Neural cell (in vitro differentiated cells): ENCODE measurements at regions not wholly inside any gene's neighbourhood (a gene's known extent, or its start where the extent isn't known, plus 50 kb on each side); places are given as distances from the start of the nearest gene placed in this dataset.

ENCODE experiments used
- H2AFZ ChIP-seq: fragments of 200-600, 300-800 bp; sonication (generic), shearing (Covaris generic); 2 replicates; pipeline ENCODE4 v1.6.0; 2014; ENCODE audit warnings: low read depth, mild to moderate bottlenecking, antibody characterized with exemption, low read length, moderate library complexity
- H3F3A ChIP-seq: fragments of 200-600 bp; shearing (Covaris generic); 2 replicates; pipeline ENCODE4 v1.6.1; 2016; ENCODE audit warnings: mild to moderate bottlenecking, moderate library complexity, mixed read lengths, antibody characterized with exemption, low read length; ENCODE audit not compliant: insufficient read depth, poor library complexity, severe bottlenecking
- H3K27ac ChIP-seq: fragments of 200-600, 300-800 bp; sonication (generic), shearing (Covaris generic); 2 replicates; pipeline ENCODE4 v1.5.1; 2014; ENCODE audit warnings: mild to moderate bottlenecking, low read length, moderate library complexity
- H3K27me3 ChIP-seq: fragments of 300-800, 200-600 bp; sonication (generic), shearing (Covaris generic); 2 replicates; pipeline ENCODE4 v1.6.0; 2014; ENCODE audit warnings: mild to moderate bottlenecking, low read depth, low read length, moderate library complexity; ENCODE audit not compliant: insufficient read depth
- H3K36me3 ChIP-seq: fragments of 300-800, 200-600 bp; sonication (generic), shearing (Covaris generic); 2 replicates; pipeline ENCODE4 v1.5.1; 2014; ENCODE audit warnings: mild to moderate bottlenecking, antibody characterized with exemption, low read length, moderate library complexity; ENCODE audit not compliant: insufficient read depth
- H3K4me2 ChIP-seq: fragments of 300-800, 200-600 bp; sonication (generic), shearing (Covaris generic); 2 replicates; pipeline ENCODE4 v1.6.0; 2014; ENCODE audit warnings: mild to moderate bottlenecking, low read length
- H3K4me3 ChIP-seq: fragments of 300-800, 200-600 bp; sonication (generic), shearing (Covaris generic); 2 replicates; pipeline ENCODE4 v1.5.1; 2014; ENCODE audit warnings: mild to moderate bottlenecking, low read length, moderate library complexity
- H3K79me2 ChIP-seq: fragments of 200-600 bp; shearing (Covaris generic); replicated peaks from 2 replicates; pipeline ENCODE4 v1.6.0; 2014; ENCODE audit warnings: mild to moderate bottlenecking, low read length, moderate library complexity; ENCODE audit not compliant: insufficient read depth
- H3K9ac ChIP-seq: fragments of 300-800, 200-600 bp; sonication (generic), shearing (Covaris generic); 2 replicates; pipeline ENCODE4 v1.6.1; 2016; ENCODE audit warnings: mild to moderate bottlenecking, low read length, mixed read lengths
- H3K9me2 ChIP-seq: fragments of 200-600 bp; shearing (Covaris generic); 2 replicates; pipeline ENCODE4 v1.6.1; 2016; ENCODE audit warnings: mild to moderate bottlenecking, low read length, mixed read lengths; ENCODE audit not compliant: insufficient read depth
- H3K9me3 ChIP-seq: fragments of 200-600, 300-800 bp; sonication (generic), shearing (Covaris generic); 2 replicates; pipeline ENCODE4 v1.6.1; 2016; ENCODE audit warnings: mild to moderate bottlenecking, mixed run types, low read length, moderate library complexity, mixed read lengths
- H4K20me1 ChIP-seq: fragments of 200-600 bp; shearing (Covaris generic); 2 replicates; pipeline ENCODE4 v1.6.1; 2016; ENCODE audit warnings: mild to moderate bottlenecking, mixed run types; ENCODE audit not compliant: insufficient read depth
- CTCF ChIP-seq: fragments of 450-650 bp; IDR thresholded peaks from 2 replicates; pipeline ENCODE4 v1.5.1; 2014; ENCODE audit warnings: antibody characterized with exemption, mild to moderate bottlenecking, moderate library complexity; ENCODE audit not compliant: poor library complexity, severe bottlenecking
- EP300 ChIP-seq: fragments of 450-650 bp; conservative IDR thresholded peaks from 2 replicates; pipeline ENCODE4 v1.6.1; 2014; ENCODE audit warnings: antibody characterized with exemption, mild to moderate bottlenecking, moderate library complexity; ENCODE audit not compliant: poor library complexity, severe bottlenecking
- EZH2 ChIP-seq: fragments of 200-600, 300-800 bp; shearing (Covaris generic), sonication (generic); IDR thresholded peaks from 2 replicates; pipeline ENCODE4 v1.6.1; 2014; ENCODE audit warnings: antibody characterized with exemption, low read length, borderline replicate concordance, mild to moderate bottlenecking; ENCODE audit not compliant: insufficient read depth, poor library complexity, severe bottlenecking
- MXI1 ChIP-seq: fragments of 450-650 bp; conservative IDR thresholded peaks from 2 replicates; pipeline ENCODE4 v1.6.1; 2014; ENCODE audit warnings: antibody characterized with exemption, mild to moderate bottlenecking; ENCODE audit not compliant: poor library complexity, severe bottlenecking
- POLR2AphosphoS5 ChIP-seq: IDR thresholded peaks from 2 replicates; pipeline ENCODE4 v1.6.1; 2012
- RAD21 ChIP-seq: fragments of 450-650 bp; conservative IDR thresholded peaks from 2 replicates; pipeline ENCODE4 v1.6.1; 2014; ENCODE audit warnings: antibody characterized with exemption, mild to moderate bottlenecking, moderate library complexity
- REST ChIP-seq: IDR thresholded peaks from 2 replicates; pipeline ENCODE4 v1.6.1; 2012; ENCODE audit warnings: borderline replicate concordance
- SMC3 ChIP-seq: fragments of 450-650 bp; conservative IDR thresholded peaks from 2 replicates; pipeline ENCODE4 v1.6.1; 2014; ENCODE audit warnings: antibody characterized with exemption, mild to moderate bottlenecking, moderate library complexity; ENCODE audit not compliant: poor library complexity
- TAF1 ChIP-seq: IDR thresholded peaks from 2 replicates; pipeline ENCODE4 v1.6.1; 2012; ENCODE audit warnings: low read depth

GRCh38 chr16:73853968-73854367, 442.6 kb upstream of the PSMD7 start:
- H3K4me3 ChIP-seq: no peak overlapping the region
- TF ChIP-seq RAD21: no peak
- TF ChIP-seq REST: no peak
- TF ChIP-seq SMC3: no peak
- no peak for TF ChIP-seq CTCF
- TF ChIP-seq EZH2: no peak
- no peak for TF ChIP-seq EP300
- no peak for TF ChIP-seq TAF1
- TF ChIP-seq MXI1: no peak
- no peak for TF ChIP-seq POLR2AphosphoS5
- H3K27ac ChIP-seq: no peak overlapping the region
- no peaks in the 10 kb centered on the region for H3F3A ChIP-seq
- no peak overlapping the region for H3K4me2 ChIP-seq
- no peaks in the 10 kb centered on the region for H3K27me3 ChIP-seq
- no peaks in the 10 kb centered on the region for H3K79me2 ChIP-seq
- H3K9me2 ChIP-seq: no peaks in the 10 kb centered on the region
- H3K9me3 ChIP-seq: no peaks in the 10 kb centered on the region
- H4K20me1 ChIP-seq: no peaks in the 10 kb centered on the region
- no peaks in the 10 kb centered on the region for H3K36me3 ChIP-seq
- H2AFZ ChIP-seq: no peak overlapping the region
- H3K9ac ChIP-seq: no peak overlapping the region

GRCh38 chr16:73852561-73852960, 444.1 kb upstream of the PSMD7 start:
- Histone ChIP-seq H3K36me3 (no peaks in the 10 kb centered on the region), H3F3A (no peaks in the 10 kb centered on the region), H3K79me2 (no peaks in the 10 kb centered on the region), H3K9me3 (no peaks in the 10 kb centered on the region), H4K20me1 (no peaks in the 10 kb centered on the region), H2AFZ (no peak overlapping the region), H3K4me3 (no peak overlapping the region), H3K27me3 (no peaks in the 10 kb centered on the region), H3K9me2 (no peaks in the 10 kb centered on the region), H3K4me2 (no peak overlapping the region), H3K27ac (no peak overlapping the region), H3K9ac (no peak overlapping the region)
- TF ChIP-seq REST (no peak), CTCF (no peak), EZH2 (no peak), MXI1 (no peak), TAF1 (no peak), EP300 (no peak), SMC3 (no peak), RAD21 (no peak), POLR2AphosphoS5 (no peak)
